ENCODE measurements at regions not wholly inside any gene's neighbourhood (a gene's known extent, or its start where the extent isn't known, plus 50 kb on each side); places are given as distances from the start of the nearest gene placed in this dataset.
A peak's percentile ranks its signal among the peaks of the same experiment; 100 is the strongest.
"Not testable (repeated sequence)": the region's sequence is repeated elsewhere in the genome, so short reads cannot be mapped to it uniquely, and the experiment has no call there.

- DNase-seq: no peak
Measured at GRCh38 chr1:239197871-239198270, 188.5 kb upstream of the CHRM3 start.

- no peak for DNase-seq
Measured at GRCh38 chr1:239189998-239190512, 196.3 kb upstream of the CHRM3 start.

GRCh38 chr1:239186487-239186886, 199.9 kb upstream of the CHRM3 start:
- DNase-seq: no peak

- DNase-seq: no peak
Measured at GRCh38 chr1:239185245-239185619, 201.1 kb upstream of the CHRM3 start.

- DNase-seq: no peak
Measured at GRCh38 chr1:239184561-239185244, 201.7 kb upstream of the CHRM3 start.

- no peak for DNase-seq
Measured at GRCh38 chr1:239178961-239179360, 207.4 kb upstream of the CHRM3 start.

GRCh38 chr1:239174880-239175279, 211.5 kb upstream of the CHRM3 start:
- DNase-seq: no peak

GRCh38 chr1:239170828-239171227, 215.5 kb upstream of the CHRM3 start:
- no peak for DNase-seq

GRCh38 chr1:239169276-239169675, 217.1 kb upstream of the CHRM3 start:
- DNase-seq: no peak

GRCh38 chr1:239164451-239165180, 221.8 kb upstream of the CHRM3 start:
- no peak for DNase-seq

GRCh38 chr1:239155466-239156091, 230.8 kb upstream of the CHRM3 start:
- DNase-seq: no peak

- no peak for DNase-seq
Measured at GRCh38 chr1:239151937-239152336, 234.4 kb upstream of the CHRM3 start.

- no peak for DNase-seq
Measured at GRCh38 chr1:239140968-239141367, 245.4 kb upstream of the CHRM3 start.

- DNase-seq: no peak
Measured at GRCh38 chr1:239139801-239140200, 246.6 kb upstream of the CHRM3 start.

GRCh38 chr1:239128541-239128940, 257.8 kb upstream of the CHRM3 start:
- no peak for DNase-seq

GRCh38 chr1:239126884-239127283, 259.5 kb upstream of the CHRM3 start:
- DNase-seq: no peak

GRCh38 chr1:239125893-239126292, 260.5 kb upstream of the CHRM3 start:
- no peak for DNase-seq

GRCh38 chr1:239125027-239125426, 261.3 kb upstream of the CHRM3 start:
- DNase-seq: no peak

- no peak for DNase-seq
Measured at GRCh38 chr1:239123260-239123659, 263.1 kb upstream of the CHRM3 start.

GRCh38 chr1:239112101-239112935, 274.1 kb upstream of the CHRM3 start:
- peak; percentile 81 for DNase-seq

- DNase-seq: no peak
Measured at GRCh38 chr1:239107676-239108075, 278.7 kb upstream of the CHRM3 start.

GRCh38 chr1:239106689-239107088, 279.7 kb upstream of the CHRM3 start:
- not testable (repeated sequence) for DNase-seq
